GM12865 (cell line): ENCODE measurements at regions not wholly inside any gene's neighbourhood (a gene's known extent, or its start where the extent isn't known, plus 50 kb on each side); places are given as distances from the start of the nearest gene placed in this dataset.
"Not testable (repeated sequence)": the region's sequence is repeated elsewhere in the genome, so short reads cannot be mapped to it uniquely, and the experiment has no call there.

Experiments
- DNase-seq: peaks from one replicate; pipeline ENCODE4 v3.0.0; 2010; ENCODE audit warnings: low read depth
- H3K4me3 ChIP-seq: 2 replicates; pipeline ENCODE4 v1.5.1; 2011; ENCODE audit warnings: mild to moderate bottlenecking, low read depth, low read length, control low read depth
- CTCF ChIP-seq: IDR thresholded peaks from 2 replicates; pipeline ENCODE4 v1.5.1; 2011; ENCODE audit warnings: low read length, control low read depth, low read depth, inconsistent platforms; ENCODE audit not compliant: insufficient read depth; ENCODE audit errors: missing control alignments

DNA sequence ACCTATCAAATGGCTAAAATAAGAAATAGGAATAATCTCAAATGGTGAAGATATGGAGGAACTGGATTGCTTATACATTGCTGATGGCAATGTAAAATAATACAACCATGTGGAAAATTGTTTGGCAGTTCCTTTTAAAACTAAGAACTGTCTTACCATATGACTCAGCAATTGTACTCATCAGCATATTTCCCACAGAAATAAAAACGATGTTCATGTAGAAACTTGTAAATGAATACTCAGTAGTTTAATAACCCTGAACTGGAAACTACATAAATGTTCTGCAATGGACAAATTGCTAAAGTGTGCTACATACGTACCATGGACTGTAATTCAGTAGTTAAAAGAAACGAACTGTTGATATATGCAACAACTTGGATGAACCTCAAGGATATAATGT is 253.9 kb upstream of the RBMS3 start:
- no peak overlapping the region for H3K4me3 ChIP-seq
- DNase-seq: no peak
- TF ChIP-seq CTCF: no peak

DNA sequence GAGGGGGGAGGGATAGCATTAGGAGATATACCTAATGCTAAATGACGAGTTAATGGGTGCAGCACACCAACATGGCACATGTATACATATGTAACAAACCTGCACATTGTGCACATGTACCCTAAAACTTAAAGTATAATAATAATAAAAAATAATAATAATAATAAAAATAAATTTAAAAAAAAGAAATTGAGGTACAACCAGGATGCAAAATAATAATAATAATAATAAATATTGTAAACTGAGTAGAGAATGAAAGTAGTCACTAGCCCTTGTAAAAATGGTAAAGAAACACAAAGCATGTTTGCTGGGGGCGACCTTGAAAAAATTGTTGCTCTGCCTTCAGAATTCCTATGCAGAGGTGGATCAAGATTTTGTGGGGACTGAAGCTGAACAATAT is 249.7 kb upstream of the RBMS3 start:
- not testable (repeated sequence) for DNase-seq, H3K4me3 ChIP-seq

DNA sequence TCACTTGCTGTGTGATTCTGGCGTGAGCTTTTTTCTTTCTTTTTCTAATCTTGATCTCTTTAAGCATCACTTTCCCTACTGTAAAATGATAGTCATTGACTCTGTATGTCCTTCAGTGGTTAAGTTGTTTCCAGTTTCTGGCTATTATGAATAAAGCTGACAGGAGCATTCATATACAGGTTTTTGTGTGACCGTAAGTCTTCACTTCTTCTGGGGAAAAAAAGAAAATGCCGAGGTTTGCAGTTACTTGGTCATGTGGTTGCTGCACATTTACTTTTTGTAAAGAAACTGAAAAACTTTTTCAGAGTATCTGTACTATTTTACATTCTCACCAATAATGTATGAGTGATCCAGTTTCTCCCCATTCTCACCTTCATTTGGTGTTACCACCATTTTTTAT is 247.4 kb upstream of the RBMS3 start:
- no peak for TF ChIP-seq CTCF
- no peak overlapping the region for H3K4me3 ChIP-seq

GRCh38 chr3:29050155-29050554 is 230.7 kb upstream of the RBMS3 start:
- no peak for TF ChIP-seq CTCF
- no peak for DNase-seq
- no peak overlapping the region for H3K4me3 ChIP-seq

More for the DNA sequence above, 247.4 kb upstream of the RBMS3 start:
- DNase-seq: no peak

- no peak overlapping the region for H3K4me3 ChIP-seq
- no peak for TF ChIP-seq CTCF
- no peak for DNase-seq
Observed at GRCh38 chr3:29057326-29057725, 223.5 kb upstream of the RBMS3 start.

GRCh38 chr3:29064085-29064484 is 216.8 kb upstream of the RBMS3 start:
- H3K4me3 ChIP-seq: no peak overlapping the region
- no peak for TF ChIP-seq CTCF
- DNase-seq: peak; percentile 4

DNA sequence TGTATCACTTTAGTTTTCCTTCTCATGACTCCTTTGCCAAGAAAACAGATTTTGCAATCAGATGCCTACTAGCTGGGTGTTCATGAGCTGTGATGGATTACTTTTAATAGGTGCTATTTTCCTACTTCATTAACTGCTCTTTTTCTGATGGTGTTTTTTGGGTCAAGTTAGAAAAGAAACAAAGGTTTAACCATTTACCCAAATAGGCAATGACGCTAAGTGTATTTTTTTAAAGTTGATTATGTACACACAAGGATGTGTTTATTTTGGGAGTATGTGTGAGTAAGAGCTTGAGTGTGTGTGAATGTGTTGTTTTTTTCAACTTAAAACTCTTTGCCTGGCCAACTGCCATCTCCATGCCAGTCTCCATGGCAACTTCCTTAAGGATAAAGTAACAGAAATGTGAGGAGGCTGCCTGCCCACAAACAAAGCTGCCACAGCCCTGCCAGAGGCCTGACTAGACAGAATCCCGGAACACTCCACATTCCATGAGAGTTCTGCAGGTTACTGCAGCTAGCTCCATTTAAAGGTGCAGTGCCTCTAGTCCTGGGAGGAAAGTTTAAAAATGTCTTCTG is 215.6 kb upstream of the RBMS3 start:
- H3K4me3 ChIP-seq: no peak overlapping the region
- TF ChIP-seq CTCF: no peak
- DNase-seq: no peak
